K562 (cell line): ENCODE measurements at regions not wholly inside any gene's neighbourhood (a gene's known extent, or its start where the extent isn't known, plus 50 kb on each side); places are given as distances from the start of the nearest gene placed in this dataset.

Experiments used
- FOXJ3 ChIP-seq: sonication (generic); formaldehyde crosslinking; IDR thresholded peaks from 2 replicates; pipeline ENCODE4 v1.4.0; 2020; ENCODE audit warnings: mild to moderate bottlenecking, missing genetic modification reagents
- FOXO4 ChIP-seq: fragments of 450-650 bp; formaldehyde crosslinking; IDR thresholded peaks from 2 replicates; pipeline ENCODE4 v1.4.0; 2020; ENCODE audit warnings: mild to moderate bottlenecking, moderate library complexity
- GTF2E2 ChIP-seq: fragments of 200-800 bp; sonication (Bioruptor generic); IDR thresholded peaks from 2 replicates; pipeline ENCODE4 v1.6.1; 2016; ENCODE audit warnings: missing genetic modification characterization, missing compliant biosample characterization
- HMGN3 ChIP-seq: IDR thresholded peaks from 2 replicates; pipeline ENCODE4 v1.6.1; 2011; ENCODE audit warnings: borderline replicate concordance, low read depth, mild to moderate bottlenecking, mixed read lengths, low read length; ENCODE audit not compliant: insufficient read length; ENCODE audit errors: extremely low read depth
- IRF9 ChIP-seq: fragments of 450-650 bp; IDR thresholded peaks from 2 replicates; pipeline ENCODE4 v1.6.1; 2016; ENCODE audit warnings: missing biosample characterization, missing genetic modification characterization
- NBN ChIP-seq: fragments of 450-650 bp; IDR thresholded peaks from 2 replicates; pipeline ENCODE4 v1.6.1; 2016; ENCODE audit warnings: low read depth, mild to moderate bottlenecking
- NRF1 ChIP-seq, 2 experiments: fragments of 450-650 bp; IDR thresholded peaks in 1 of 2; conservative IDR thresholded peaks in 1 of 2; 2 replicates each; pipeline ENCODE4 v1.6.1; 2014; ENCODE audit warnings: mild to moderate bottlenecking in 2 of 2
- POLR2AphosphoS2 ChIP-seq: IDR thresholded peaks from 2 replicates; pipeline ENCODE4 v1.6.1; 2012; ENCODE audit warnings: low read length, improper control_type of control experiment
- RBM25 ChIP-seq: fragments of 200-400 bp; formaldehyde crosslinking; IDR thresholded peaks from 2 replicates; pipeline ENCODE4 v1.6.1; 2018; ENCODE audit warnings: low read length, low read depth, moderate library complexity; ENCODE audit not compliant: severe bottlenecking
- TAF9B ChIP-seq: fragments of 450-650 bp; IDR thresholded peaks from 2 replicates; pipeline ENCODE4 v1.6.1; 2018; ENCODE audit warnings: mild to moderate bottlenecking; ENCODE audit not compliant: partially characterized antibody
- ZBTB8A ChIP-seq: fragments of 450-650 bp; IDR thresholded peaks from 2 replicates; pipeline ENCODE4 v1.6.1; 2018; ENCODE audit warnings: mild to moderate bottlenecking, moderate library complexity; ENCODE audit not compliant: partially characterized antibody
- ZNF146 ChIP-seq: IDR thresholded peaks from one replicate; pipeline ENCODE4 v1.6.1; 2018; ENCODE audit warnings: missing compliant biosample characterization; ENCODE audit not compliant: unreplicated experiment
- ZNF197 ChIP-seq: fragments of 200-800 bp; sonication (Bioruptor generic); IDR thresholded peaks from 2 replicates; pipeline ENCODE4 v1.6.1; 2016; ENCODE audit warnings: low read depth, missing genetic modification characterization, missing compliant biosample characterization
- ZNF586 ChIP-seq: fragments of 450-650 bp; formaldehyde crosslinking; conservative IDR thresholded peaks from 2 replicates; pipeline ENCODE4 v1.4.0; 2020; ENCODE audit warnings: mild to moderate bottlenecking, moderate library complexity
- ZNF717 ChIP-seq: fragments of 250-450 bp; sonication (Bioruptor Pico); IDR thresholded peaks from 2 replicates; pipeline ENCODE4 v1.5.0; 2021
- TF ChIP-seq, protein P1 (sequence below), 2 experiments: fragments of 250-450 bp in 1 of 2; fragments of 450-650 bp in 1 of 2; sonication (Bioruptor Pico) in 1 of 2; IDR thresholded peaks; 2 replicates each; pipeline versions ENCODE4 v1.6.1 to v1.8.0; 2016 to 2021; ENCODE audit warnings: mild to moderate bottlenecking in 2 of 2, moderate library complexity in 2 of 2, missing compliant biosample characterization in 1 of 2, missing genetic modification characterization in 1 of 2
- TF ChIP-seq, protein P2 (sequence below): fragments of 450-650 bp; IDR thresholded peaks from 2 replicates; pipeline ENCODE4 v1.7.1; 2018; ENCODE audit warnings: mild to moderate bottlenecking, low read depth; ENCODE audit not compliant: partially characterized antibody
- TF ChIP-seq, protein P3 (sequence below): IDR thresholded peaks from 2 replicates; pipeline ENCODE4 v1.6.1; 2011; ENCODE audit not compliant: insufficient read length; ENCODE audit errors: extremely low read depth

- TF ChIP-seq FOXO4 (CRISPR knock-in tag) (no peak), NBN (no peak), FOXJ3 (CRISPR knock-in tag) (no peak), ZNF146 (CRISPR knock-in tag) (peak; percentile 93), ZNF197 (CRISPR knock-in tag) (no peak), ZNF717 (CRISPR knock-in tag) (no peak), NRF1 (conservative IDR thresholded peaks at IDR 0.05 in 1 of 2, IDR thresholded peaks at IDR 0.05 in 1 of 2) (no peak), TAF9B (no peak), RBM25 (peak; percentile 80), ZNF586 (CRISPR knock-in tag) (no peak), HMGN3 (no peak), POLR2AphosphoS2 (no peak), IRF9 (no peak), GTF2E2 (0 out of 2 replicates have a peak, but pooled peaks have one; percentile 24), ZBTB8A (no peak)
- TF ChIP-seq, protein P1, sequence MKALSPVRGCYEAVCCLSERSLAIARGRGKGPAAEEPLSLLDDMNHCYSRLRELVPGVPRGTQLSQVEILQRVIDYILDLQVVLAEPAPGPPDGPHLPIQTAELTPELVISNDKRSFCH (CRISPR knock-in tag; IDR thresholded peaks at IDR 0.05), result no peak
- TF ChIP-seq, protein P1 (tag; IDR thresholded peaks at IDR 0.05), result no peak
- TF ChIP-seq, protein P2, sequence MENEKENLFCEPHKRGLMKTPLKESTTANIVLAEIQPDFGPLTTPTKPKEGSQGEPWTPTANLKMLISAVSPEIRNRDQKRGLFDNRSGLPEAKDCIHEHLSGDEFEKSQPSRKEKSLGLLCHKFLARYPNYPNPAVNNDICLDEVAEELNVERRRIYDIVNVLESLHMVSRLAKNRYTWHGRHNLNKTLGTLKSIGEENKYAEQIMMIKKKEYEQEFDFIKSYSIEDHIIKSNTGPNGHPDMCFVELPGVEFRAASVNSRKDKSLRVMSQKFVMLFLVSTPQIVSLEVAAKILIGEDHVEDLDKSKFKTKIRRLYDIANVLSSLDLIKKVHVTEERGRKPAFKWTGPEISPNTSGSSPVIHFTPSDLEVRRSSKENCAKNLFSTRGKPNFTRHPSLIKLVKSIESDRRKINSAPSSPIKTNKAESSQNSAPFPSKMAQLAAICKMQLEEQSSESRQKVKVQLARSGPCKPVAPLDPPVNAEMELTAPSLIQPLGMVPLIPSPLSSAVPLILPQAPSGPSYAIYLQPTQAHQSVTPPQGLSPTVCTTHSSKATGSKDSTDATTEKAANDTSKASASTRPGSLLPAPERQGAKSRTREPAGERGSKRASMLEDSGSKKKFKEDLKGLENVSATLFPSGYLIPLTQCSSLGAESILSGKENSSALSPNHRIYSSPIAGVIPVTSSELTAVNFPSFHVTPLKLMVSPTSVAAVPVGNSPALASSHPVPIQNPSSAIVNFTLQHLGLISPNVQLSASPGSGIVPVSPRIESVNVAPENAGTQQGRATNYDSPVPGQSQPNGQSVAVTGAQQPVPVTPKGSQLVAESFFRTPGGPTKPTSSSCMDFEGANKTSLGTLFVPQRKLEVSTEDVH, result no peak
- TF ChIP-seq, protein P3, sequence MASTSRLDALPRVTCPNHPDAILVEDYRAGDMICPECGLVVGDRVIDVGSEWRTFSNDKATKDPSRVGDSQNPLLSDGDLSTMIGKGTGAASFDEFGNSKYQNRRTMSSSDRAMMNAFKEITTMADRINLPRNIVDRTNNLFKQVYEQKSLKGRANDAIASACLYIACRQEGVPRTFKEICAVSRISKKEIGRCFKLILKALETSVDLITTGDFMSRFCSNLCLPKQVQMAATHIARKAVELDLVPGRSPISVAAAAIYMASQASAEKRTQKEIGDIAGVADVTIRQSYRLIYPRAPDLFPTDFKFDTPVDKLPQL, result no peak
These were observed 626.0 kb downstream of the ADCYAP1 start (continued) for GRCh38 chr18:1530650-1531049.
